GM19455 (cell line): ENCODE measurements at regions not wholly inside any gene's neighbourhood (a gene's known extent, or its start where the extent isn't known, plus 50 kb on each side); places are given as distances from the start of the nearest gene placed in this dataset.

Source experiments
- ATAC-seq: cut with Tn5 transposase; IDR thresholded peaks from one replicate; pipeline ENCODE4 v1.9.1; 2021; ENCODE audit not compliant: unreplicated experiment

DNA sequence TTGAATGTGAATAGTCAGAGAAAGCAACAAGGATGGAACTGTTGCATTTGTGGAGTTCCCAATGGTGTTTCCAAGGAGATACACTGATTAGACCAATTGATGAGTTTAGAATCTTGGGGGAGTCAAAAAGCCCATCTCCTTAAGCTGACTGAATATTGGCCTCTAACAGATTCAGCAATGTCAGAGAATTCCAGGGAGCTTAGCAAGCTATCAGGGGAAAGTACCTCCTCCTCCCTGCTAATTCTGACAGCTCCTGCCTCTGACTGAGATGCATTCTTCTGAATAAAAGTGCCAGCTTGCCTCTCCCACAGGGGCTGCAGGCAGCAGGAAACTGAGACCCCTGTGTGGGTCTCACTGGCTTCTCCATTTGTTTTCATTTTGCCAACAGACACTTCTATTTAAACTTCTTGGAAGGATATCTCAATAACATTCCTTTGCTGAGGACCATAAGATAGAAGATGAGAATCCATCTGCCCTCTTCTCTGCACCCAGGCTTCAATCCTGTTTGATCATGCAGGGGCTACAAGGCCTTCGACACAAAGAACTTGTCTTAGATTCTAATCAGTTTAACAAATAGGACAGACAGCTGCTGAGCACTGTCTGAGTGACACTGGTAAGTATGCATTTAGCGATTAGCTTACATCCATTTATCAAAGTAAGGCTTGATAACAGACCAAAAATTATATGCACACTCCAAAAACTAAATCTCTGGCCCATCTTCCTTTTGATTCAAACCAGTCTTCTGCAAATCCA is 1080.8 kb downstream of the TUSC7 start:
- ATAC-seq, result no peak

- no peak for ATAC-seq
These were observed 1084.2 kb downstream of the TUSC7 start for GRCh38 chr3:117793622-117794265.

GRCh38 chr3:117798221-117798620 is 1088.6 kb downstream of the TUSC7 start:
- ATAC-seq, result no peak

DNA sequence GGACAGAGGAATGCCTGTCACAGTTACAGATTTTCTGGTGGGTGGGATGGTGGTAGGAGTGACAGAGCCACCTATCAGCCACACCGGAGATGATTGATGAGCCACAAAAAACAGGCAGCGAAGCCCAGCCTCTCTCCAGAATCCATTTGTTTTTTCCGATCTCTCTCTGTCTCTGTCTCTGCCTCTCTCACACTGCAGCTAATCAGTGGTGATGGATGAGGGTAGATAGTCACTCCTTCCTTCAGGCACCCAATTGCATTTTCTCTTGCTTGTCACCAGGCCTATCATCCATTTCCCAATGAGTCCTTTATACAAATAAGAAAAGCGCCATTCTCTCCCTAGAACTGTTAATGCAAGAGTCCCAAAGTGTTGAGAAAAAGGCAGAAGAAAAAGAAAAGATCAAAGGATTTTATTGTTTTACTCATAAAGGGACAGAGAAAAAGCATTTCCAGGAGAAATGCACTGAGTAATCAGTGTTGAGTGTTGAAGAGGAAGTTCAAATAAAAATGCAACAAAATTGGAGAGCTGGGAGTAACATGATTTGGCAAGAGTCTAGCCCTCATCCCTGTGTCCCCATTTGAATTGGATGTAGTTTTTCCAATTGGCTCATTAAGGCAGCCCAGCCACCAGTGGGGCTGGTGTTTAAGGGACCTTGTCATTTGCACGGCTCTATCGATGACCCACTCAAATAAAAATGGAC is 1089.3 kb downstream of the TUSC7 start:
- ATAC-seq, result no peak

- ATAC-seq, result no peak
These were observed 1089.8 kb downstream of the TUSC7 start for GRCh38 chr3:117799387-117799735.

- ATAC-seq, result no peak
These were observed 1092.3 kb downstream of the TUSC7 start for GRCh38 chr3:117801912-117802239.

DNA sequence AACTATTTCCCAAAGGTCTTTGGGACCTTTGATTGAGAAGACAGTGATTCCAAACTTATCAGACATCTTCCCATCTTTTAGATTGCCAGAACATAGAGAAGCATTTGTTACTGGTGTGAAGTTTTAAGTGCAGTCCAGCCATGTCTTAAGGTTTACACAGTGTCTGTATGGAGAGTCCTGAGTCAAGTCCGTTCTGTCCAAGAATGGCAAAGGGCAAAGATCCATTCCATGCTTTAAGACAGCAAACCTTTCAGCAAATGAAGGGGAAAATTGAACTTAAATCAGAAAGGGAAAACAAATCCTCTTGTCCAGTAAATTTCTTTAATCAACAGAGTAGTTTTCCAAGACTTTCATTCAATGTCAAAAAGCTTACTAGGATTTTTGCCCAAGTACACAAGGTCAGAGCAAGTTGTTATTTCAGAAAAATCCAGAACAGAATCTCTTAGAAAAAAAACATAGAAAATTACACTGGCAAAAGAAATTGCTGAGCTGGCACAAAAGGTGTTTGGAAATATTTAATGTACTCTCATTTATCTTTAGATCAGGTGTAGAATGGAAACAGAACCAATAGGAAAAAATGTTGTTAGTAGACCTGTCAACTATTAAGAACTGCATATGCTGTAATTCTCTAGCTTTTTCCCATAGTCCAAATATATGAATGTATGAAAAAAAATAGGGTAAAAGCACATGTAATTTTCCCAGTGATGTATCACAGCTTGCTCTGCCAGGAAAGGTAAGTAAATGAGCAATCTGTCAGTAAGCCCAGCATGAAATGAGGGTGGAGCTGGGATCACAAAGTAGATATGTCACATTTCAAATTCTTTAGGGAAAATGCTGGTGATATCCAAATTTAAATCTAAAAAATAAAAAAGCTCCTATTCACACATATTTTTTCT is 1099.9 kb downstream of the TUSC7 start:
- no peak for ATAC-seq

DNA sequence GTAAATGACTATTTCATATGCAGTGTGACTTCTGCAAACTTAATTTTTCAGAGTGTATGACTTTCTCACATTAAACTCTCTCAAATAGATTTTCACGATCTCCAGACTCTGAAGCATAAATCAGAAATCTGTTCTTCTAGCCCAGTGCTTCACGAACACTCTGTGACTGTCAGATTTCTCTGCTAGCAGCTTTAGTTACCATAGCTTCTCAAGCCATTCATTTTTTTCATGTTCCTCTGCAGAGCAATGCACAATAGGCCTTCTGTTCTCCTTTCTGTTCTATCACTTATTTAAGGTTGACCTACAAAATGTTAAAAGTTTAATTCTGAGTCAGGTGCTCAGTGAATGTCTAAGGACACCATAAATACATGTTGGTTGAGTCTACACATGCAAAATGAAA is 1102.2 kb downstream of the TUSC7 start:
- ATAC-seq, result no peak

DNA sequence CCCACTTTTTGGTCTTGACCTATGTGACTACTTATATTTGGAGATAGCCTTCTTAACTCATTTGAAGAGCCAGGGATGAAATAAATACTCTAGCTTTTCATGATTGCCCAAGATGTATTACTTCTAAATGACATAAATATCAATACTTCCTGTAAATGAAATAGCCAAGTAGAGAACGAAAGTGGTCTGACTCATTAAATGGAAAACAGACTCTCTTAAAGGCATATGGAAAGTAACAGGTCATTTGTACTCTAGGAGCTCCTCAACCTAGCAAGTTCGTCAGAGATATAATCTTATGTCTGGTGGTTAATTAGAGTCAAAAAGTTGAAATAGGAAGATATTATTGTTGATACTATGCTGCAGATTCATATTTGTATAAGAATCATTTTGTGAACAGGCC is 1105.4 kb downstream of the TUSC7 start:
- no peak for ATAC-seq

DNA sequence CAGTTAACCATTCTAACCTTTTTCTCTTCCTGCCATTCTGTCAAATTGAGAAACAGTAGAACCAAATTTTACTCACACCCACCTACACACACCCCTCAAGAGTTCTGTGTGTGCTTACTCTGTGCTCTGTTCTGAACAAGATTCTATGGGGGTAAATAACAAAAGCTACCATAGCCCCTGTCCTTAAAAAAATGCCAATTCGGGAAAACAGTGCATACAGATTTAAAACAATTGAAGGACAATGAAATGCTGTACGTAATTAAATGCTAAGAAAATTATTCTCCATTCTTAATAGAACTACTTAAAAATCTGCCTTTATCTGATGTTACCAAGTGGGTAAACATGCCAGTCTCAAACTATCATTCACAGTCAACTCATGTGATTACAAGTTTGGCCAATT is 1107.5 kb downstream of the TUSC7 start:
- no peak for ATAC-seq

GRCh38 chr3:117818592-117818991 is 1109.0 kb downstream of the TUSC7 start:
- ATAC-seq, result no peak

DNA sequence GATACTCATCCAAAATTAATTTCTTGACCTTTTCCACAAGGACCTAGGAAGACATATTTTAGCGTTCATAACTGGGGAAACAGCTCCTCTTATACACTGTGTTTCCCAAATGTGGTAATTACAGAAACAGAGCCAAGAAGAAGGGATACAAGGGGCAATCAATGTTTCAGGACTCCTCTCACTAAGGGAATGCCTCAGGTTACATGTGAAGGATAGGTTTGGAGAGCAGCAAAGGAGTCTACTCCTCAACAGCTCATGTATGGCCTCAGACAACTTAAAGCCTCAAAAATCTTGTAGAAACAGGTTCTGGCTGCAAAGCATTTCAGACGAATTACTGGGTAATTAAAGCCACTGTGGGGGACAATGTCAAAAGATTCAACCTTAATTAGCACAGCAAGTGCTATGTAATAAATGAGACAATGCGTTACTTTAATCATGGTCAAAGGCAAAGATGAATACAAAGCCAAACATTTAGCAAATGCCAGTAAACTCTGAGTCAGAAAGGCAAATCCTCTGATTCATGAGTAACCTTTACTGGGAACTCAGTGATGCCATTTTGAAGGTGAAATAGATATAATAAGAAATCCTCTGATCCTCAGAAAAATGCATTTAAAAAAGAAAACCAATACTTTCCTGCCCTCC is 1111.2 kb downstream of the TUSC7 start:
- no peak for ATAC-seq

DNA sequence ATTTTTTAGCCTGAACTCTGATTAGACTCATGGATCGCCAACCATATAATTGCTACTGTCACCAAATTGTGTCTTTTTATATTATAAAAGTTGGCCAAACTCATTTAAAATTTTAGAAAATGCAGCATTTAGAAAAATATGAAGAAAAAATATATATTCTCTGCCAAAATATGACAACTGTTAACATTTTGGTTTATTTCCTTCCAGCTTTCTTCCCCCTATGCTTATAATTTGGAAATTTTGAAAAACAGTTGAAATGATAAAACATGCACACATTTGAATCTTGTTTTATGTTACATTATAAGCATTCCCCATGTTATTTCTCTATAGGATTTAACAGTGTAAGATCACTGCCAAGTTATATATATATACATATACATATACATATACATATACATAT is 1112.8 kb downstream of the TUSC7 start:
- no peak for ATAC-seq

DNA sequence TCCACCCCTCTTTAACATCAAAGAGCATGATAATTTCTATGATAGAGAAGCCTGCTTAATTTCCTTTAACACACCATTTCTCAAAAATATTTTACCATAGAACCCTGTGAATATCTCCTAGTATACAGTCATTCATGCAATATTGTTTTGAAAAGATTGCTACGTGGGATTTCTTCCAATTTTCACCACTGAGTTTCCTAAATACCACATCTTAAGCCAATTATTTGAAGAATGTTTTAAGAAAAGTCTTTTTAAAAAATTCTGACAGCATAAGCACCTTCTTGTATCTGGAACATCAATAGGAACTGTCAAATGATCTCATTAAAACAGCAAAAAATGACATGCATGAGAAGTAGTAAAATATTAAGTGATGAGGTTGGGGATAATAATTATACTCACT is 1126.7 kb downstream of the TUSC7 start:
- no peak for ATAC-seq

- ATAC-seq, result no peak
These were observed 1127.8 kb downstream of the TUSC7 start for GRCh38 chr3:117837391-117837790.

GRCh38 chr3:117842086-117842485 is 1132.5 kb downstream of the TUSC7 start:
- no peak for ATAC-seq

DNA sequence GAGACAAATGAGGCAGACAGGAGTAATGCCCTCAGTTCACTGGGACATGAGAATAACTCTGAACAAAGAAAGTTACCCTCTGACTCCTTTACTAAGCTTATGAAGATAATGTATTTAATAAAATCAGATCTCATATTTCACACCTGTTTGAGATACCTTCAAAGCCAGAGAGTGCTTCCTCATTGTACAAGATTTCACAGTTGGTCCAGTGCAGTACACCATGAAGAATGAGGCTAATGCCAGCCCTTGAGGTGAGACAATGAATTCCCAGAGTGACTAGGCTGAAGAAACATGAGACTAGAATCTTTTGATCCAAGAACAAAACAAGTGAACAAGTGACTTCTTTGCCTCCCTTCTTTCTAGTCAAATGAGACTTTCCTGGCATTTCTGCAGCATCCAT is 1133.8 kb downstream of the TUSC7 start:
- ATAC-seq, result no peak

- ATAC-seq, result no peak
These were observed 1135.1 kb downstream of the TUSC7 start for GRCh38 chr3:117844676-117845075.

DNA sequence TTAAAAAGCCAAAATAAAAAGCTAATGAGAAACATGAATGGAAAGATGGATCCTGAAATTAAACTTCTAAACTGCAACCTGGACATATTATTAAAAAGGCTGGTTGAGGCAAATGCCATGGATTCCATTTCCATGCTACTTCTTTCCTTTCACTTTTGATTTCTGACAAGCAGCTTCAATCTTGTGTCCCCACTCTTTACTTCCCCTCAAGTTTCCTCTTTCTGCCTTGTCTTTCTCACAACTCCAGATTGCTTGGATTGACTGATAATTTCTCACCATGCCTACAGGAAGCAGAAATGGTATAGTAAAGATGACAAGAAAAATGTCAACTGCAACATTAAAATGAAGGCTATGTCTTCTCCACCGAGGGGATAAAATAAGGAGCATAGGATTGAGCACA is 1136.7 kb downstream of the TUSC7 start:
- no peak for ATAC-seq

DNA sequence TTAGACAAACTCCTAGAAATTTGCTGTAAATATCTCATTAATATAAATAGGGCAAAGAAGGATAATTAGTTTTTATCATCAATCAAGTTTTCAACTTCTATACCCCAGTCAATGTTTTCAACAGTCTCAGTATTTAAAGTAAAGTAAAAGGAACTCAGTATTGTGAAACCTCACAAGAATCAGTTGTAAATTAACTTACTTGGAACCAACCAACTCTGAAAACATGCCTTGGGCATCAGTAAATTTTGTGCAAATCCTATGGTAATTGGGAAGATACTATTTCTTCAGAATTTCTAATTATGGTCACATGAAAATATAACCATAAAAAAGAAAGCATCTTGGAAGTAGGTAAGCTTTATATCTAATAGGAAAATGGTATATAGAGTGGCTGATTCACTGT is 1139.0 kb downstream of the TUSC7 start:
- no peak for ATAC-seq
